ENCODE measurements at regions not wholly inside any gene's neighbourhood (a gene's known extent, or its start where the extent isn't known, plus 50 kb on each side); places are given as distances from the start of the nearest gene placed in this dataset.

GRCh38 chr18:22346401-22346952, 71.2 kb downstream of the CTAGE1 start:
- H3K9me2 ChIP-seq (replicated peaks; ENCODE audit: low read depth, low read length): no peaks in the 10 kb centered on the region
- peaks cover 49% of the 10 kb centered on the region for H3K4me1 ChIP-seq (ENCODE audit: insufficient read depth, low read length, poor library complexity, severe bottlenecking)
- no peaks in the 10 kb centered on the region for H3K27me3 ChIP-seq (ENCODE audit: insufficient read depth, low read length, poor library complexity, severe bottlenecking)
- H3K9me3 ChIP-seq (ENCODE audit: insufficient read depth, low read depth, low read length): no peaks in the 10 kb centered on the region
- H4K20me1 ChIP-seq (ENCODE audit: insufficient read depth, low read length, poor library complexity, severe bottlenecking): no peaks in the 10 kb centered on the region
- no peaks in the 10 kb centered on the region for H3K36me3 ChIP-seq (ENCODE audit: insufficient read depth, low read length)
- no peak overlapping the region for H2AFZ ChIP-seq (ENCODE audit: low read length)
- no peaks in the 10 kb centered on the region for H3F3A ChIP-seq (ENCODE audit: low read depth)
- H3K79me2 ChIP-seq (ENCODE audit: insufficient read depth, low read length): no peaks in the 10 kb centered on the region
- H3K9ac ChIP-seq (ENCODE audit: low read depth, low read length, poor library complexity, severe bottlenecking): no peak overlapping the region
- no peak overlapping the region for H3K4me3 ChIP-seq (ENCODE audit: low read length, poor library complexity, severe bottlenecking)
- no peak for TF ChIP-seq CTCF (conservative IDR thresholded peaks at IDR 0.05; ENCODE audit: low read length)
- TF ChIP-seq EZH2phosphoT487 (IDR thresholded peaks at IDR 0.05; ENCODE audit: borderline replicate concordance): no peak
- peak overlapping the region; percentile 71 for H3K4me2 ChIP-seq (ENCODE audit: low read depth, low read length, poor library complexity, severe bottlenecking)

- Histone ChIP-seq H3K4me3 (ENCODE audit: low read length, poor library complexity, severe bottlenecking) (peak overlapping the region; percentile 13), H3K9me2 (replicated peaks; ENCODE audit: low read depth, low read length) (no peaks in the 10 kb centered on the region), H3K79me2 (ENCODE audit: insufficient read depth, low read length) (no peaks in the 10 kb centered on the region), H2AFZ (ENCODE audit: low read length) (no peak overlapping the region), H3K36me3 (ENCODE audit: insufficient read depth, low read length) (no peaks in the 10 kb centered on the region), H3K4me2 (ENCODE audit: low read depth, low read length, poor library complexity, severe bottlenecking) (peak overlapping the region; percentile 71), H4K20me1 (ENCODE audit: insufficient read depth, low read length, poor library complexity, severe bottlenecking) (no peaks in the 10 kb centered on the region), H3K27me3 (ENCODE audit: insufficient read depth, low read length, poor library complexity, severe bottlenecking) (no peaks in the 10 kb centered on the region), H3F3A (ENCODE audit: low read depth) (no peaks in the 10 kb centered on the region), H3K9ac (ENCODE audit: low read depth, low read length, poor library complexity, severe bottlenecking) (no peak overlapping the region), H3K4me1 (ENCODE audit: insufficient read depth, low read length, poor library complexity, severe bottlenecking) (peaks cover 49% of the 10 kb centered on the region), H3K9me3 (ENCODE audit: insufficient read depth, low read depth, low read length) (no peaks in the 10 kb centered on the region)
- TF ChIP-seq CTCF (conservative IDR thresholded peaks at IDR 0.05; ENCODE audit: low read length) (no peak), EZH2phosphoT487 (IDR thresholded peaks at IDR 0.05; ENCODE audit: borderline replicate concordance) (no peak)
These were observed 72.0 kb downstream of the CTAGE1 start for GRCh38 chr18:22345718-22346117.

GRCh38 chr18:22344908-22345670, 72.6 kb downstream of the CTAGE1 start:
- Histone ChIP-seq H4K20me1 (ENCODE audit: insufficient read depth, low read length, poor library complexity, severe bottlenecking) (no peaks in the 10 kb centered on the region), H3K4me2 (ENCODE audit: low read depth, low read length, poor library complexity, severe bottlenecking) (peak overlapping the region; percentile 71), H3F3A (ENCODE audit: low read depth) (no peaks in the 10 kb centered on the region), H3K4me3 (ENCODE audit: low read length, poor library complexity, severe bottlenecking) (peak overlapping the region; percentile 13), H3K9me3 (ENCODE audit: insufficient read depth, low read depth, low read length) (no peaks in the 10 kb centered on the region), H3K27me3 (ENCODE audit: insufficient read depth, low read length, poor library complexity, severe bottlenecking) (no peaks in the 10 kb centered on the region), H3K9ac (ENCODE audit: low read depth, low read length, poor library complexity, severe bottlenecking) (no peak overlapping the region), H3K9me2 (replicated peaks; ENCODE audit: low read depth, low read length) (no peaks in the 10 kb centered on the region), H2AFZ (ENCODE audit: low read length) (no peak overlapping the region), H3K4me1 (ENCODE audit: insufficient read depth, low read length, poor library complexity, severe bottlenecking) (peaks cover 49% of the 10 kb centered on the region), H3K79me2 (ENCODE audit: insufficient read depth, low read length) (no peaks in the 10 kb centered on the region), H3K36me3 (ENCODE audit: insufficient read depth, low read length) (no peaks in the 10 kb centered on the region)
- TF ChIP-seq EZH2phosphoT487 (IDR thresholded peaks at IDR 0.05; ENCODE audit: borderline replicate concordance): no peak
- no peak for TF ChIP-seq CTCF (conservative IDR thresholded peaks at IDR 0.05; ENCODE audit: low read length)
